Pancreas (tissue), 10 donors: ENCODE measurements at regions not wholly inside any gene's neighbourhood (a gene's known extent, or its start where the extent isn't known, plus 50 kb on each side); places are given as distances from the start of the nearest gene placed in this dataset.

ENCODE experiments used
- ATAC-seq, 4 donors: fragments of 200-7000 bp; cut with Tn5 transposase; one replicate each; pipeline versions ENCODE4 v1.8.0 to v1.9.1; 2020; ENCODE audit warnings: mild to moderate bottlenecking in 4 of 4, moderate library complexity in 4 of 4
- DNase-seq, 6 donors: peaks; one replicate each; pipeline ENCODE4 v3.0.0-alpha.2; 2020
- FAIRE-seq: peaks from 2 replicates; lab custom pipeline; 2012; peaks lifted over from hg19 to GRCh38; lab: Jason Lieb, UNC
- H3K27ac ChIP-seq, 4 donors: fragments of 200-600 bp; sonication (generic); 1 replicate in 3 of 4; 2 replicates in 1 of 4; pipeline versions ENCODE4 v1.5.0 to v1.8.0; 2020
- H3K27me3 ChIP-seq, 4 donors: fragments of 200-600 bp; one replicate each; pipeline ENCODE4 v1.8.0; 2021
- H3K36me3 ChIP-seq, 3 donors: fragments of 200-600 bp; sonication (generic) in 1 of 3; one replicate each; pipeline versions ENCODE4 v1.5.0 to v1.8.0; 2020 to 2021
- H3K4me1 ChIP-seq, 3 donors: fragments of 200-600 bp; one replicate each; pipeline ENCODE4 v1.8.0; 2021
- H3K4me3 ChIP-seq, 4 donors: fragments of 200-600 bp; sonication (generic) in 2 of 4; one replicate each; pipeline versions ENCODE4 v1.5.0 to v1.8.0; 2020 to 2021
- H3K9me3 ChIP-seq, 4 donors: fragments of 200-600 bp; one replicate each; pipeline ENCODE4 v1.8.0; 2021
- WGBS, 2 donors: extraction: QIAGEN DNeasy Blood & Tissue Kit; methylation state at CpG; one replicate each; pipeline ENCODE4 v1.1.7; 2013; 5-methylcytosine and 5-hydroxymethylcytosine counted together
- intact Hi-C, 3 donors: fragments of 100-400 bp; cut with DNase I; formaldehyde crosslinking; loops; one replicate each; pipeline versions ENCODE4 v1.11.1 to v1.14.2; 2022
- TF ChIP-seq, protein P1 (sequence below), 4 donors: fragments of 200-600 bp; sonication (generic) in 3 of 4; IDR thresholded peaks; one replicate each; pipeline versions ENCODE4 v1.5.0 to v1.8.0; 2021; ENCODE audit warnings: antibody characterized with exemption in 4 of 4
- donor health status: healthy with polysubstance abuse.
- donor health status: DM: no; HTN: no; CAD: no; lungs with moderate emphysema.
- donor health status: DM: no; HTN: no; CAD: no.
- donor health status: control.
- donor health status: control.
- donor health status: Bipolar disorder and iron deficiency.
- donor health status: DM: yes; HTN: yes; CAD: no.
- donor health status: DM: no; HTN: no; CAD: no.
- donor health status: DM: no; HTN: no; CAD: no.
- donor health status: DM: yes; HTN: yes; CAD: no.

DNA sequence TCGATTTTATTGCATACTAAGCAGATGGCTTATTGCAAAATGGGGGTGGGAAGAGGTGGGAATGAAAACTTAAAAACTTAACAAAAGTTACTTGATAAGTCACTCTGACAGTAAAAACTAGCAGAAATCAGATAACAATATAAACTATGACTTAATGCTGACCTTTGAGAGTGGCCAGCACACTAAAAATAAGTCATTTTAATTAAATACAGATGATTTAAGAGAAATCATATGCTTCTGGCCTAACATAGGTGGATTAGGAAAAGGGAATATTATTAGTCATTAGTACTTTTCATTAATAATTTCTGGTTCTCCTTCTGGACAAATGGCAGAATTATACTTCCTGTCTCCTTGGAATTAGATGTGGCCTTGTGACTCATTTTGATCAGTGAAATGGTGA, 756.7 kb downstream of the PCDH19 start:
- ATAC-seq (no peak), DNase-seq (no peak), FAIRE-seq (no peak)
- H3K27me3 ChIP-seq = peaks cover 0 to 5% (median 0%) of the 10 kb centered on the region in 4 donors
- no peak overlapping the region for H3K27ac ChIP-seq
- intact Hi-C loops = no loop called here
- H3K9me3 ChIP-seq = no peaks in the 10 kb centered on the region
- H3K4me1 ChIP-seq = no peaks in the 10 kb centered on the region
- H3K36me3 ChIP-seq = no peaks in the 10 kb centered on the region
- H3K4me3 ChIP-seq = no peak overlapping the region
- TF ChIP-seq, protein P1, sequence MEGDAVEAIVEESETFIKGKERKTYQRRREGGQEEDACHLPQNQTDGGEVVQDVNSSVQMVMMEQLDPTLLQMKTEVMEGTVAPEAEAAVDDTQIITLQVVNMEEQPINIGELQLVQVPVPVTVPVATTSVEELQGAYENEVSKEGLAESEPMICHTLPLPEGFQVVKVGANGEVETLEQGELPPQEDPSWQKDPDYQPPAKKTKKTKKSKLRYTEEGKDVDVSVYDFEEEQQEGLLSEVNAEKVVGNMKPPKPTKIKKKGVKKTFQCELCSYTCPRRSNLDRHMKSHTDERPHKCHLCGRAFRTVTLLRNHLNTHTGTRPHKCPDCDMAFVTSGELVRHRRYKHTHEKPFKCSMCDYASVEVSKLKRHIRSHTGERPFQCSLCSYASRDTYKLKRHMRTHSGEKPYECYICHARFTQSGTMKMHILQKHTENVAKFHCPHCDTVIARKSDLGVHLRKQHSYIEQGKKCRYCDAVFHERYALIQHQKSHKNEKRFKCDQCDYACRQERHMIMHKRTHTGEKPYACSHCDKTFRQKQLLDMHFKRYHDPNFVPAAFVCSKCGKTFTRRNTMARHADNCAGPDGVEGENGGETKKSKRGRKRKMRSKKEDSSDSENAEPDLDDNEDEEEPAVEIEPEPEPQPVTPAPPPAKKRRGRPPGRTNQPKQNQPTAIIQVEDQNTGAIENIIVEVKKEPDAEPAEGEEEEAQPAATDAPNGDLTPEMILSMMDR (IDR thresholded peaks at IDR 0.05) = no peak
- 52 to 84% methylated on average over 1 of the region's 1 CpG for WGBS, 2 donors

DNA sequence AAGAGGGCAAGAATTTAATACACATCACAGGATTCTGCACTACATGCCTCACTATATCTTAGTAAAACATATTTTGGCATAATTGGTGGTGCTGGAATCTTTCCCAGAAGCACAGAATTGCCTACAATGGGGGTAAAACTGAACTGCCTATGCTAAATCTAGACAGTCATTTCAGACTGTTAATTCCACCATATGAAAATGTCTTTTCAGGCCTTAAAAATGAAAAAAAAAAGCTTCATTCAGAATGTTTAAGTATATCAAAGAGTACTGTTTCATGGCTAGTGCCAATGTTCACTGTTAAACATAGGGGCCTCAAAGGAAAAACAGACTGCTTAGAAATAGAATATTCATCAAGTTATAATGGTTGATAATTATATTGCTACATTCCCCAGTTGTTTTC, 797.0 kb downstream of the PCDH19 start:
- FAIRE-seq (no peak), DNase-seq (no peak), ATAC-seq (no peak)
- no peaks in the 10 kb centered on the region for H3K4me1 ChIP-seq
- H3K27ac ChIP-seq = no peak overlapping the region
- intact Hi-C loops = no loop called here
- no peak overlapping the region for H3K4me3 ChIP-seq
- H3K27me3 ChIP-seq = peaks cover 0 to 4% (median 0%) of the 10 kb centered on the region in 4 donors
- no peaks in the 10 kb centered on the region for H3K9me3 ChIP-seq
- no peaks in the 10 kb centered on the region for H3K36me3 ChIP-seq
- TF ChIP-seq, protein P1 (IDR thresholded peaks at IDR 0.05) = no peak

DNA sequence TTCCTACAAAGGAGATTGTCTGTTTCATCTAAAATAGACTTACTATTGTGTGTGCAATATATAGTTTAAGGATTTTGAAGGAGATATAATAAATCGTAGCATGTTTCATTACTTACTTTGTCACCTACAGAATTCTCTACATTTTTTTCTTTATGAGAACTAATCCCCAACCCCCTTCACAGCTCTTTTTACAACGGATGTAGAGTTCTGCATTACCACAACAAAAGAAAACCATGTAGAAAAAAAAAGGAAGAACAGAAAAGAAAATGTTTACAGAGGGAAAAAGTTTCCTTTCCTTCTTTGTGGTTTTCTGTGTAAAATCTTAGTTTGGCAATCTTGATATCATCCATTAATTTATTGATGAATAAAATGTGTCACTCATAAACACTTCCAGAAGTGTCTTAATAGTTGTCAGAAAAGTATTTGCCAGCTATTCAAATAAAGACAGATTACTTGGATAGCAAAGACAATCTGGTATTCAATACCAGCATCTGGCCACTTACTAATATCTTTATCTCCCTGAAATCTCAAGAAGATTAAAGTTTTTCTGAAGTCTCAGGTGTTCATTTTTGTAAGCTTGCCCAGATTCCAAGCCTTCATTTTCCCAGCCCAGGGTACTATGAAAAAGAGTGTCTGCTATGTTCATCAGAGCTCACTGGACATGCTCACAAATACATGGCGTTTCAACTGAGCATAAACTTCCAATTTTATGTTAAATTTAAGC, 806.8 kb downstream of the PCDH19 start:
- Histone ChIP-seq H3K4me3 (no peak overlapping the region), H3K4me1 (no peaks in the 10 kb centered on the region), H3K9me3 (no peaks in the 10 kb centered on the region), H3K27me3 (peaks cover 0 to 16% (median 0%) of the 10 kb centered on the region in 4 donors), H3K27ac (no peak overlapping the region), H3K36me3 (no peaks in the 10 kb centered on the region)
- FAIRE-seq (no peak), ATAC-seq (no peak), DNase-seq (no peak)
- intact Hi-C loops = no loop called here
- TF ChIP-seq, protein P1 (IDR thresholded peaks at IDR 0.05) = no peak
- WGBS, 2 donors = 18 to 26% methylated on average over 3 of the region's 3 CpGs

DNA sequence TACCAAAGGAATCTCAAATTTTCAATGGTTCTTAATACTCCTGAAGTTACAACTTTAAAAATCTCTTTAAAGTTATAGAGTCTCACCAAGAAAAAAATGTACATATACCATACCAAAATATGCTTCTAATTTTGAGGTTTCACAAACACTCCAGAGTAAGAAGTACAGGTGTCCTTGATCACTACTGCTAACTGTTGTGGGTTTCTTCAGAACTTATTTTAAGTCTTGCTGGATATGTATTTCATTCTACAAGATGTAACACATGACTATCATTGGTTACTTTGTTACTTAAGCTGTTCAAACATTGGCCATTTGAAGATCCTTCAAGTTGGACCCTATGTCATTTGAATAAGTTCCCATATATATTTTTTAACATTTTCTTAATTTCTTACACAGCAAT, 808.0 kb downstream of the PCDH19 start:
- intact Hi-C loops = no loop called here
- H3K36me3 ChIP-seq = no peaks in the 10 kb centered on the region
- peaks cover 0 to 16% (median 0%) of the 10 kb centered on the region in 4 donors for H3K27me3 ChIP-seq
- FAIRE-seq = no peak
- no peak for DNase-seq
- H3K9me3 ChIP-seq = no peaks in the 10 kb centered on the region
- no peak overlapping the region for H3K27ac ChIP-seq
- no peaks in the 10 kb centered on the region for H3K4me1 ChIP-seq
- no peak for ATAC-seq
- TF ChIP-seq, protein P1 (IDR thresholded peaks at IDR 0.05) = no peak
- no peak overlapping the region for H3K4me3 ChIP-seq

DNA sequence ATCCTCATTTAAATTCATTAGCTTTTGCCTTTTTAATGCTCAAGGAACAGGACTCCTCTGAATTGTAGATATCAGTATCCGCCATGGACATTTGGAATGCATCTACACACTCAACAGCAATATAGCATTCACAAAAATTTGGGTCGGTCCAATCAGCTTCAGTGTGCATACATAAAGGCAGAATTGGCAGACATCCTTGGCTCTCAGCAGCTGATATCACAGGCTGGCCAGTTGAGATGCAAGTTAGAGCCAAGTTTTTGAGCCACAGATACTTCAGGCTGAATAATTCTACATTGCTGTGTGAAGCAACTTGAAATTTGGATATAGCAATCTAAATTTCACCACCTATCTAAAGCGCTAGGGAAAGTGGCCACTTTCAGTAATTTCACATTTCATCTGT, 821.1 kb downstream of the PCDH19 start:
- no peak for DNase-seq

More for the DNA sequence above, 821.1 kb downstream of the PCDH19 start:
- no peak for ATAC-seq
- Histone ChIP-seq H3K4me1 (no peaks in the 10 kb centered on the region), H3K9me3 (no peaks in the 10 kb centered on the region), H3K36me3 (no peaks in the 10 kb centered on the region), H3K4me3 (no peak overlapping the region), H3K27me3 (peaks cover 0 to 11% (median 0%) of the 10 kb centered on the region in 4 donors), H3K27ac (no peak overlapping the region)
- 40 to 68% methylated on average over 3 of the region's 3 CpGs for WGBS, 2 donors
- FAIRE-seq = no peak
- TF ChIP-seq, protein P1 (IDR thresholded peaks at IDR 0.05) = no peak
- intact Hi-C loops = no loop called here
